Esophagus muscularis mucosa (tissue), 4 donors: ENCODE measurements at regions not wholly inside any gene's neighbourhood (a gene's known extent, or its start where the extent isn't known, plus 50 kb on each side); places are given as distances from the start of the nearest gene placed in this dataset.

Experiments
- DNase-seq: peaks from one replicate; pipeline ENCODE4 v3.0.0-alpha.2; 2017; ENCODE audit errors: extremely low spot score
- H3K27ac ChIP-seq, 4 donors: fragments of 200-600 bp; sonication (generic); replicated peaks in 1 of 4; 1 replicate in 3 of 4; 2 replicates in 1 of 4; pipeline ENCODE4 v1.5.1; 2016 to 2019; ENCODE audit warnings: mild to moderate bottlenecking in 1 of 4
- H3K27me3 ChIP-seq, 4 donors: fragments of 200-600 bp; sonication (generic); one replicate each; pipeline versions ENCODE4 v1.5.1 to v1.6.0; 2016 to 2019
- H3K36me3 ChIP-seq, 4 donors: fragments of 200-600 bp; sonication (generic); one replicate each; pipeline ENCODE4 v1.5.1; 2016 to 2019
- H3K4me1 ChIP-seq, 4 donors: fragments of 200-600 bp; sonication (generic); one replicate each; pipeline ENCODE4 v1.5.1; 2016 to 2019
- H3K4me3 ChIP-seq, 4 donors: fragments of 200-600 bp; sonication (generic); 1 replicate in 2 of 4; 2 replicates in 2 of 4; pipeline ENCODE4 v1.5.1; 2016 to 2019; ENCODE audit warnings: mild to moderate bottlenecking in 4 of 4, moderate library complexity in 1 of 4
- H3K9me3 ChIP-seq, 4 donors: fragments of 200-600 bp; sonication (generic); 1 replicate in 3 of 4; 2 replicates in 1 of 4; pipeline ENCODE4 v1.5.1; 2016 to 2019
- CTCF ChIP-seq, 3 experiments: fragments of 200-600 bp in 2 of 3; fragments of 450-650 bp in 1 of 3; sonication (generic) in 2 of 3; IDR thresholded peaks; one replicate each; pipeline ENCODE4 v1.5.1; 2017 to 2019; ENCODE audit warnings: antibody characterized with exemption in 3 of 3, mild to moderate bottlenecking in 2 of 3, moderate library complexity in 1 of 3
- EP300 ChIP-seq: sonication (generic); formaldehyde crosslinking; IDR thresholded peaks from one replicate; pipeline ENCODE4 v1.6.1; 2017; ENCODE audit warnings: antibody characterized with exemption
- POLR2A ChIP-seq: fragments of 450-650 bp; IDR thresholded peaks from one replicate; pipeline ENCODE4 v1.6.1; 2017; ENCODE audit warnings: antibody characterized with exemption, moderate library complexity, mild to moderate bottlenecking, low read depth
- POLR2AphosphoS5 ChIP-seq, 2 donors: sonication (generic); formaldehyde crosslinking; IDR thresholded peaks; one replicate each; pipeline ENCODE4 v1.6.1; 2017; ENCODE audit warnings: antibody characterized with exemption in 2 of 2
- WGBS: methylation state at CpG from one replicate; pipeline ENCODE4 v1.1.5; 2018; 5-methylcytosine and 5-hydroxymethylcytosine counted together
- intact Hi-C: fragments of 100-400 bp; cut with DNase I; formaldehyde crosslinking; loops from one replicate; pipeline ENCODE4 v1.15.1; 2023

GRCh38 chr19:30679789-30680188 is 307.6 kb downstream of the ZNF536 start:
- TF ChIP-seq CTCF (IDR thresholded peaks at IDR 0.05) = no peak
- no peak for TF ChIP-seq EP300
- TF ChIP-seq POLR2A = no peak
- TF ChIP-seq POLR2AphosphoS5 (IDR thresholded peaks at IDR 0.05) = no peak
- peaks cover 0 to 20% (median 0%) of the 10 kb centered on the region in 4 donors for H3K27me3 ChIP-seq
- no peak overlapping the region for H3K27ac ChIP-seq
- no peaks in the 10 kb centered on the region for H3K9me3 ChIP-seq
- intact Hi-C loops = loop anchor here (5.0 to 10.0 kb wide), 3 partner anchors 675 to 1548 kb away; no protein-coding TSS in a partner anchor
- 69% methylated on average over 4 of the region's 6 CpGs for WGBS
- no peak overlapping the region for H3K4me3 ChIP-seq
- no peaks in the 10 kb centered on the region for H3K36me3 ChIP-seq
- peaks cover 0 to 15% (median 13%) of the 10 kb centered on the region in 4 donors for H3K4me1 ChIP-seq
- no peak for DNase-seq

- intact Hi-C loops = no loop called here
- H3K36me3 ChIP-seq = no peaks in the 10 kb centered on the region
- no peak for DNase-seq
Measured at GRCh38 chr19:30679153-30679702, 307.0 kb downstream of the ZNF536 start.

GRCh38 chr19:30678168-30678567 is 306.0 kb downstream of the ZNF536 start:
- no peaks in the 10 kb centered on the region for H3K9me3 ChIP-seq
- peaks cover 0 to 20% (median 0%) of the 10 kb centered on the region in 4 donors for H3K27me3 ChIP-seq
- no peak for TF ChIP-seq EP300
- TF ChIP-seq POLR2A = no peak
- TF ChIP-seq POLR2AphosphoS5 (IDR thresholded peaks at IDR 0.05) = no peak
- no peak for TF ChIP-seq CTCF (IDR thresholded peaks at IDR 0.05)
- WGBS = 83% methylated on average over 10 of the region's 10 CpGs
- H3K4me3 ChIP-seq = no peak overlapping the region
- no peak overlapping the region for H3K27ac ChIP-seq
- DNase-seq = no peak
- intact Hi-C loops = no loop called here
- no peaks in the 10 kb centered on the region for H3K36me3 ChIP-seq
- peaks cover 0 to 10% (median 9%) of the 10 kb centered on the region in 4 donors for H3K4me1 ChIP-seq

More at GRCh38 chr19:30679153-30679702, 307.0 kb downstream of the ZNF536 start:
- Histone ChIP-seq H3K27me3 (peaks cover 0 to 18% (median 0%) of the 10 kb centered on the region in 4 donors), H3K4me3 (no peak overlapping the region), H3K9me3 (no peaks in the 10 kb centered on the region), H3K27ac (no peak overlapping the region), H3K4me1 (peaks cover 0 to 15% (median 13%) of the 10 kb centered on the region in 4 donors)
- TF ChIP-seq POLR2A (no peak), CTCF (IDR thresholded peaks at IDR 0.05) (no peak)
- WGBS = 83% methylated on average over 12 of the region's 16 CpGs

- Histone ChIP-seq H3K36me3 (no peaks in the 10 kb centered on the region), H3K9me3 (no peaks in the 10 kb centered on the region), H3K4me1 (peaks cover 0 to 5% (median 5%) of the 10 kb centered on the region in 4 donors), H3K4me3 (no peak overlapping the region), H3K27me3 (peaks cover 0 to 20% (median 0%) of the 10 kb centered on the region in 4 donors), H3K27ac (no peak overlapping the region)
- 74% methylated on average over 6 of the region's 6 CpGs for WGBS
- no peak for TF ChIP-seq CTCF (IDR thresholded peaks at IDR 0.05)
- no peak for TF ChIP-seq POLR2AphosphoS5 (IDR thresholded peaks at IDR 0.05)
- TF ChIP-seq EP300 = no peak
- TF ChIP-seq POLR2A = no peak
- intact Hi-C loops = no loop called here
- DNase-seq = no peak
Measured at GRCh38 chr19:30677702-30678101, 305.5 kb downstream of the ZNF536 start.
